SK-N-SH (cell line): ENCODE measurements at regions not wholly inside any gene's neighbourhood (a gene's known extent, or its start where the extent isn't known, plus 50 kb on each side); places are given as distances from the start of the nearest gene placed in this dataset.

Experiments
- CTCF ChIP-seq: fragments of 200-600 bp; sonication (generic); IDR thresholded peaks from 2 replicates; pipeline ENCODE4 v1.6.1; 2017; ENCODE audit warnings: antibody characterized with exemption, mild to moderate bottlenecking, moderate library complexity
- EZH2phosphoT487 ChIP-seq: fragments of 200-600 bp; sonication (generic); IDR thresholded peaks from 2 replicates; pipeline ENCODE4 v1.6.1; 2017; ENCODE audit warnings: low read depth, mixed run types, mild to moderate bottlenecking, antibody characterized with exemption, moderate library complexity, borderline replicate concordance
- MXI1 ChIP-seq: IDR thresholded peaks from 2 replicates; pipeline ENCODE4 v1.6.1; 2012; ENCODE audit warnings: mild to moderate bottlenecking, low read depth, low read length, improper control_type of control experiment
- POLR2AphosphoS5 ChIP-seq: IDR thresholded peaks from 2 replicates; pipeline ENCODE4 v1.6.1; 2012; ENCODE audit warnings: low read depth, low read length
- RAD21 ChIP-seq: IDR thresholded peaks from 2 replicates; pipeline ENCODE4 v1.6.1; 2012; ENCODE audit warnings: mild to moderate bottlenecking, low read length
- REST ChIP-seq: IDR thresholded peaks from 2 replicates; pipeline ENCODE4 v1.6.1; 2012; ENCODE audit warnings: mild to moderate bottlenecking, low read depth, low read length, moderate library complexity
- USF2 ChIP-seq: fragments of 150-350 bp; IDR thresholded peaks from 2 replicates; pipeline ENCODE4 v1.6.1; 2017; ENCODE audit warnings: antibody characterized with exemption, low read length, low read depth, borderline replicate concordance

GRCh38 chr4:85086721-85087120 lies 120.2 kb upstream of the WDFY3 start:
- no peak for TF ChIP-seq RAD21
- TF ChIP-seq REST = no peak
- no peak for TF ChIP-seq CTCF
- TF ChIP-seq EZH2phosphoT487 = no peak
- no peak for TF ChIP-seq POLR2AphosphoS5
- no peak for TF ChIP-seq MXI1
- TF ChIP-seq USF2 = no peak
